K562 (cell line): ENCODE measurements at regions not wholly inside any gene's neighbourhood (a gene's known extent, or its start where the extent isn't known, plus 50 kb on each side); places are given as distances from the start of the nearest gene placed in this dataset.

Source experiments
- TF ChIP-seq, protein P1 (sequence below), 2 experiments: fragments of 450-650 bp; formaldehyde crosslinking in 1 of 2; IDR thresholded peaks; 2 replicates each; pipeline versions ENCODE4 v1.4.0 to v1.6.1; 2014 to 2020; ENCODE audit warnings: mild to moderate bottlenecking in 2 of 2, borderline replicate concordance in 1 of 2, low read depth in 1 of 2

DNA sequence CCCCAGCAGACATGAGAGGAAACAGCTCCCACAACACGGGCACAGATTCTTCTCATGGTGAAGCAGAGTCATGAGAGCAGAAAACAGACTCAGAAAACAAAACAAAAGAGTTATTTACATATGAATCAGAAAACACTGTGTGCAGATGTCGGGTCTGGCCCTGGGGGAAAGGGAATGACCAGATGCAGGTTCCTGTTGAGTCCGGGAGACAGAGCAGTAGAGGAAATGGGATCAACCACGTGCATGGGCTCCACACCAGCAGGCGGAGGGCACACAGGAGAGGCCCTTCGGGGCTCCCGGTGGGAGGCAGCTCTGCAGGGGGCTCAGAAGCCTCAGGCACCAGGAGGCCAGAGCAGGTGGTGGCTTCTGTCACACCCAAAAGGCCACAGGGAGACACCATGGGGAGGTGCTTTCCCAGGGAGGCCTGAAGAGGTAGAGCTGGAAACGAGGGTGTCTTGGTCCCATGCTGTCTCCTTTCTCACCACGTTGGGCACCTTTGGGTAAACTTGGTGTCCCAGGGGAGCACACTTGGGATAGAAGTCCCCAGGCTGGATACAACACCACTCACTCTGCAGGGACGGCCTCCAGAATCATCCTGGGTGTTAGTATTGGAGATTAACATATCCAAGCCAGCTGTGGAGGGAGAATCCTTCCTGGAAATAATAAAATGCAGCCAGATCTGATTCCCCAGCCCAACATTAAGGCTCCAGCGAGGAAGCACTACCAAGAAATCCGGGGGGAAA, 764.7 kb downstream of the BRD1 start (continued):
- TF ChIP-seq, protein P1, sequence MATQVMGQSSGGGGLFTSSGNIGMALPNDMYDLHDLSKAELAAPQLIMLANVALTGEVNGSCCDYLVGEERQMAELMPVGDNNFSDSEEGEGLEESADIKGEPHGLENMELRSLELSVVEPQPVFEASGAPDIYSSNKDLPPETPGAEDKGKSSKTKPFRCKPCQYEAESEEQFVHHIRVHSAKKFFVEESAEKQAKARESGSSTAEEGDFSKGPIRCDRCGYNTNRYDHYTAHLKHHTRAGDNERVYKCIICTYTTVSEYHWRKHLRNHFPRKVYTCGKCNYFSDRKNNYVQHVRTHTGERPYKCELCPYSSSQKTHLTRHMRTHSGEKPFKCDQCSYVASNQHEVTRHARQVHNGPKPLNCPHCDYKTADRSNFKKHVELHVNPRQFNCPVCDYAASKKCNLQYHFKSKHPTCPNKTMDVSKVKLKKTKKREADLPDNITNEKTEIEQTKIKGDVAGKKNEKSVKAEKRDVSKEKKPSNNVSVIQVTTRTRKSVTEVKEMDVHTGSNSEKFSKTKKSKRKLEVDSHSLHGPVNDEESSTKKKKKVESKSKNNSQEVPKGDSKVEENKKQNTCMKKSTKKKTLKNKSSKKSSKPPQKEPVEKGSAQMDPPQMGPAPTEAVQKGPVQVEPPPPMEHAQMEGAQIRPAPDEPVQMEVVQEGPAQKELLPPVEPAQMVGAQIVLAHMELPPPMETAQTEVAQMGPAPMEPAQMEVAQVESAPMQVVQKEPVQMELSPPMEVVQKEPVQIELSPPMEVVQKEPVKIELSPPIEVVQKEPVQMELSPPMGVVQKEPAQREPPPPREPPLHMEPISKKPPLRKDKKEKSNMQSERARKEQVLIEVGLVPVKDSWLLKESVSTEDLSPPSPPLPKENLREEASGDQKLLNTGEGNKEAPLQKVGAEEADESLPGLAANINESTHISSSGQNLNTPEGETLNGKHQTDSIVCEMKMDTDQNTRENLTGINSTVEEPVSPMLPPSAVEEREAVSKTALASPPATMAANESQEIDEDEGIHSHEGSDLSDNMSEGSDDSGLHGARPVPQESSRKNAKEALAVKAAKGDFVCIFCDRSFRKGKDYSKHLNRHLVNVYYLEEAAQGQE (IDR thresholded peaks at IDR 0.05; ENCODE audit: borderline replicate concordance) = no peak
- TF ChIP-seq, protein P1 (CRISPR knock-in tag; IDR thresholded peaks at IDR 0.05; ENCODE audit: low read depth) = no peak
